Activated CD4-positive, alpha-beta T cell treated with anti-CD3 and anti-CD28 coated beads, Interleukin-2, amount 10 ng/mL, durations not matched to agents 7 days and 5 days (primary cell): ENCODE measurements at regions not wholly inside any gene's neighbourhood (a gene's known extent, or its start where the extent isn't known, plus 50 kb on each side); places are given as distances from the start of the nearest gene placed in this dataset.

ENCODE experiments used
- CTCF ChIA-PET: fragments of 350-600 bp; sonication (Branson Sonifier 250); formaldehyde crosslinking; loops from one replicate; lab custom pipeline; 2021; ENCODE audit warnings: antibody characterized with exemption; lab: Charles Lee
- POLR2A ChIA-PET: fragments of 350-600 bp; sonication (Branson Sonifier 250); formaldehyde crosslinking; loops from one replicate; lab custom pipeline; 2021; ENCODE audit warnings: antibody characterized with exemption; lab: Charles Lee
- DNase-seq: peaks from one replicate; pipeline ENCODE4 v3.0.0-alpha.2; 2020
- H3K27ac Mint-ChIP-seq: one replicate; pipeline ENCODE4 v1.8.0; 2021; ENCODE audit warnings: mild to moderate bottlenecking, moderate library complexity, mixed read lengths
- H3K27me3 Mint-ChIP-seq: one replicate; pipeline ENCODE4 v1.8.0; 2021; ENCODE audit warnings: mixed read lengths
- H3K36me3 Mint-ChIP-seq: one replicate; pipeline ENCODE4 v1.8.0; 2021; ENCODE audit warnings: low read depth, mixed read lengths
- H3K4me1 Mint-ChIP-seq: one replicate; pipeline ENCODE4 v1.8.0; 2021; ENCODE audit warnings: mixed read lengths
- H3K4me3 Mint-ChIP-seq: one replicate; pipeline ENCODE4 v1.8.0; 2021; ENCODE audit warnings: mild to moderate bottlenecking, moderate library complexity, mixed read lengths
- H3K9me3 Mint-ChIP-seq: one replicate; pipeline ENCODE4 v1.8.0; 2021; ENCODE audit warnings: mixed read lengths

DNA sequence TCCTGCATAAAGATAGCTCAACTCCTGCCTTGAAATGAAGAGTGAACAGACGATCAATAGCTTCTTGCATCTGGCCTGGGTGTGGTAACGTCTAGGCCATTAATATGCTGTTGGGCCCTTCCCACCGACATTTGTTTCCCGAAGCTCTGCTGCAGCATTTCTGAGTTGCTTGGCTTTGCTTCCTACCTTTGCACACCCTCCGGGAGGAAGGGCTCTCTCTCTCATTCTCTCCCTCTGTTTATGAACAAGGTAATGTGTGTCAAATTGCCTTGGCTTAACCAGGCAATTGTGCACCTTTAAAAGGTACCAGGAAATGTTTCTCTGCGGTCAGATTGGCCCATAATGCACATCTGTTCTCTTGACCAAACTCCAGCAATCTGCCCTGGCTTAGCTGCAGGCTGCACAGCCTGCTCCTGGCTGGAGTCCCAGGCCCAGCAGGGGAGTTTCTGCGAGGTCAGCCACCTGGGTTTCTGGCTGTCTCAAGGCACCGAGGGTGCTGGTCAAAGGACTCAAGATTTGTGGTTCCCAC lies 223.7 kb downstream of the SNX10 start:
- H3K27ac Mint-ChIP-seq: no peak overlapping the region
- CTCF ChIA-PET: interaction anchor here (1.4 kb wide), 1 partner anchor 10 kb away, joined by 3 read pairs; no protein-coding TSS in a partner anchor

DNA sequence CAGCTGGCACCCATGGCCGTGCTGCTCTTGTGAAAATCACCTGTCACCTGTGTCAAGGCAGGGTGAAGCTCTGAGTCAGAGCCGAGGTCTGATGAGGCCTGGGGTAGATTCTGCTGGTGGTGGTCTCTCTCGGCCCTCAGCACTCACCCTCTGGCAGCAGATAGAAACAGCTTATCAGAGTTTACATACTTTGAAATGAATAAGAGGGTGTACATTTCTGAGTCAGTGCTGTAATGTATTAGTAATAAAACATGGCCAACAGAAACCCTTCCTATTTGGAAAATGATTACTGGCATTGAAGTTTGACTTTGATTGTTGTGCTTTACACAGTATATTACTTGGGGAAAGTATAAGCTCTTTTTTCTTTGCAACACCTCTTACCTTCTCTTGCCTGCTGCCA lies 228.8 kb downstream of the SNX10 start:
- Mint-ChIP-seq H3K4me1 (no peaks in the 10 kb centered on the region), H3K27ac (no peak overlapping the region), H3K4me3 (no peak overlapping the region), H3K36me3 (no peaks in the 10 kb centered on the region), H3K9me3 (no peaks in the 10 kb centered on the region), H3K27me3 (peaks cover 16% of the 10 kb centered on the region)
- ChIA-PET POLR2A (no interaction called here), CTCF (no interaction called here)
- no peak for DNase-seq

More for the DNA sequence above, 223.7 kb downstream of the SNX10 start:
- Mint-ChIP-seq H3K4me1 (no peaks in the 10 kb centered on the region), H3K27me3 (peaks cover under 1% of the 10 kb centered on the region), H3K9me3 (no peaks in the 10 kb centered on the region), H3K4me3 (no peak overlapping the region), H3K36me3 (no peaks in the 10 kb centered on the region)
- POLR2A ChIA-PET: no interaction called here
- no peak for DNase-seq

DNA sequence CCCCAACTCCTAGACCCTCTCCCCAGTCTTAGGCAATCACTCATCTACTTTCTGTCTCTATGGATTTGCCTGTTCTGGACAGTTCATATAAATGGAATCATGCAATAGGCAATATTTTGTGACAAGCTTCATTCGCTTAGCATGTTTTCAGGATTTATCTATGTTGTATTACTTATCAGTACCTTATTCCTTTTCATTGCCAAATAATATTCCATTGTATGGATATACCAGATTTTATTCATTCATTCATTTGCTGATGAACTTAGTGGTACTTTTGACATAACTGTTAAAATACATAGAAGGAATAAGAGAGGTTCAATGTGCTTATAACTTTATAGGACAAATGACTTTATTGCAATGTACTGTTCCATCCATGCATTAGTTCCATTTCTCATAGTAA lies 231.0 kb downstream of the SNX10 start:
- H3K4me1 Mint-ChIP-seq: no peaks in the 10 kb centered on the region
- ChIA-PET CTCF (no interaction called here), POLR2A (no interaction called here)
- no peaks in the 10 kb centered on the region for H3K36me3 Mint-ChIP-seq
- peaks cover 16% of the 10 kb centered on the region for H3K27me3 Mint-ChIP-seq
- no peak for DNase-seq
- H3K4me3 Mint-ChIP-seq: no peak overlapping the region
- no peak overlapping the region for H3K27ac Mint-ChIP-seq
- no peaks in the 10 kb centered on the region for H3K9me3 Mint-ChIP-seq

DNA sequence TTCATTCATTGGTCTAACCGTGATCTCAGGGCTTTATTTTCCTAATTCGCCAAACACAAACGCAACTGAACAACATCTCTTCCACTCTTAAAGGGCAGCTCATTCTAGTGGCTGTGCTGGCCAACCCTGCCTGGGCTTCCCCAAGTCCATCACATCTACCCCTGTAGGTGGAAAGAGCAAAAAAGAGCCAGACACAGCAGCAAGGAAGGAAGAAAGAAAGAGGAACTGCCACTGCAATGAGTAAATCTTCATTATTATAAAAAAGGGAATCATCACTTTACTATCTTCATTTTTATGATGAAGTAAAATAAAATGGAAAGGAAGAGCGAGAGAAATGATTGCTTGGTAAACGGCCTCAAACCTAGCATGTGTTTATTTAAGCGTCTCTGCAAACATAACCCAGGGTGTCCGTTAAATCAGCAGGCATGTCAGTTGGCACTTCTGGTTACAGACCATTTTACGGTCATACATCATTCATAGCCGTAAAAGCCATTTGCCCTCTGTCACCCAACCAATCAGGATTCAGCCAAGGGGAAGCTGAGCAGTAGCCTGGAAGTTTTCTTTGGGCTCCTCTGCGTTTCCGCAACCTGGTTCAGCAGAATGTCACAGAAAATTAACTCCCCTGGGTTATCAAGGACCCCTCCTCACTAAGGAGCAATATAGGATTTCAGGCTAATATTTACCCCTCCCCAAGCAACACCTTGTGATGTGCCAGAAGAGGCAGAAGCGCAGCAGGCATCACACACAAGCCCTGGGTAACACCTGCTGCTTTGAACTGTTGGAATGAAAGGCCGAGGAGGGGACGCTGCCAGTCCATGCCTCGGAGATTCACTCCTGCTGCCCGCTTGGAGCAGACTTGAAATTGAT lies 234.0 kb downstream of the SNX10 start:
- Mint-ChIP-seq H3K36me3 (no peaks in the 10 kb centered on the region), H3K4me3 (no peak overlapping the region), H3K9me3 (no peaks in the 10 kb centered on the region), H3K4me1 (no peaks in the 10 kb centered on the region), H3K27me3 (peaks cover 21% of the 10 kb centered on the region), H3K27ac (no peak overlapping the region)
- ChIA-PET CTCF (no interaction called here), POLR2A (no interaction called here)
- DNase-seq: no peak

DNA sequence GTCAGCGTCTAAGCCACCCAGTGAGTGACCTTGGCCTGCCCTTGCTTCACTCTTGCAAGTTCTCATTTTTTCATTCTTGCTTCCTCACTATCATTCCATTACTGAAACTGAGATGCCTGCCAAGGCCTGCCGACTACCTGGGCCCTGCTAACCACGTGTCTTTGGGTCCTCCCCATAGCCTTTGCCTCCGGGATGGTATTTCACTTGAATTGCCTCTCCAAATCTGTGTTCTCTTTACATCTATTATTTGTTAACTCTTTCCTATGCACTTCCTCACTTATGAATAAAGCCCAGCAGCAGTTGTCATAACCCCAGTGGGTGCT lies 234.6 kb downstream of the SNX10 start:
- Mint-ChIP-seq H3K9me3 (no peaks in the 10 kb centered on the region), H3K27ac (no peak overlapping the region), H3K27me3 (peaks cover 20% of the 10 kb centered on the region), H3K36me3 (no peaks in the 10 kb centered on the region), H3K4me1 (no peaks in the 10 kb centered on the region), H3K4me3 (no peak overlapping the region)
- CTCF ChIA-PET: no interaction called here
- DNase-seq: no peak
- POLR2A ChIA-PET: no interaction called here

DNA sequence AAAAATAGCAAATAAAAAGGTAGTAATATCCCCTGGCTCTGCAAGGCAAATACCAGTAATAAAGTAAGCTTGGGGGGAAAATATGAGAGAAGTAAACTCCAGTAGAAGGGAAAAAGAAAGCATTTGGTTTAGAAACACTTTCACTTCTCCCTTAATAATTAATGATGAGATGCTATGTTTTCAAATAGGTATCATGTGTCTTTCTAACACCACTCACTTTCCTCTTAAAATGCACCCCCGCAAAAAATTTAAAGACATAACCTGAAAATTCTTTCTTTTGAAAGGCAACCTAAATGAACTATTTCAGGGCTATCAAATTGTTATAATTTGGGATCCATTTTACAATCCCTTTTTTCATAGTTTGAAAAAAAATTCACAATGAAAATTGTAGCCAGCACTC lies 240.3 kb downstream of the SNX10 start:
- no peak for DNase-seq
- CTCF ChIA-PET: interaction anchor here (0.9 to 1.2 kb wide), 3 partner anchors 17 to 52 kb away, joined by 3 to 6 read pairs (median 3); no protein-coding TSS in a partner anchor
- no peak overlapping the region for H3K27ac Mint-ChIP-seq
- peaks cover 9% of the 10 kb centered on the region for H3K4me1 Mint-ChIP-seq
- H3K4me3 Mint-ChIP-seq: no peak overlapping the region
- H3K27me3 Mint-ChIP-seq: peaks cover 32% of the 10 kb centered on the region
- no peaks in the 10 kb centered on the region for H3K36me3 Mint-ChIP-seq
- H3K9me3 Mint-ChIP-seq: no peaks in the 10 kb centered on the region
- POLR2A ChIA-PET: no interaction called here

DNA sequence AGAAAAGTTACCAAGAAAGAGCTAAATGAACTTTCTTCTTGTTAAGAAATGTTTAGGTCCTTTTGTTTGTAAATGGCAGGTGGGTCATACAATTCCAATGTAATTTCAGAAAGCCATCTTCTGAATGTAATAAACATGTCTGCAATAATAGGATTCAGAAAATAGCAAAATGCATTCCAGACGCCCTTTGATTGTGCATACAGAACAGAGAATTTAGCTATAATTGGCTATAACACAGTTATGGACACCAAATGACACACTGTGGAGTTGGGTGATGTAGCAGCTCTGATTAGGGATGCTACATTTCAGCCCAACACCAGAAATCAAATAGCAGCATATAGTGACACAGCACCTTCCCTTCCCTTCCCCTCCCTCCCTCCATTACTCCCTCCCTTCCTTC lies 240.8 kb downstream of the SNX10 start:
- Mint-ChIP-seq H3K27me3 (peaks cover 36% of the 10 kb centered on the region), H3K4me1 (peaks cover 9% of the 10 kb centered on the region), H3K36me3 (no peaks in the 10 kb centered on the region), H3K27ac (no peak overlapping the region), H3K9me3 (no peaks in the 10 kb centered on the region), H3K4me3 (no peak overlapping the region)
- CTCF ChIA-PET: interaction anchor here (0.9 to 1.2 kb wide), 3 partner anchors 18 to 52 kb away, joined by 3 to 6 read pairs (median 3); no protein-coding TSS in a partner anchor
- POLR2A ChIA-PET: no interaction called here
- DNase-seq: no peak

DNA sequence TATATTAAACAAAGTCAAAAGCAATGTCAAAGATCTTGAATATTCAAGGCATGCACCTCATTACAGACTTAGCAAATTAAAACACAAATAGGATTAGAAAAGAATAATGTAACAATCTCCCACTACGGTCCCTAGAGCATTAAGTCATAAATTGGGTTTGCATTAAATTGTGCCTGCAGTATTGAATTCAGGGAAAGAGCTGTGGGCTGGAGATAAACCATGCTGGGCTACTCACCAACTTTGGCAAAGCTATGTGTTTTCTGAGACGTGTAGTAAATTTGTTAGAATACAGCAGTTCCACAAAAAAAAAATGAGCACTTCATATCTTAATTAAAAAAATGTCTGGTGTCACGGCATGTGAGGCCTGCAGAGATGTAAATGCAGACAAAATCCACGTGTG lies 241.6 kb downstream of the SNX10 start:
- H3K36me3 Mint-ChIP-seq: no peaks in the 10 kb centered on the region
- DNase-seq: no peak
- POLR2A ChIA-PET: no interaction called here
- CTCF ChIA-PET: no interaction called here
- no peak overlapping the region for H3K4me3 Mint-ChIP-seq
- H3K27me3 Mint-ChIP-seq: peaks cover 40% of the 10 kb centered on the region
- H3K4me1 Mint-ChIP-seq: peaks cover 9% of the 10 kb centered on the region
- H3K9me3 Mint-ChIP-seq: no peaks in the 10 kb centered on the region
- no peak overlapping the region for H3K27ac Mint-ChIP-seq

DNA sequence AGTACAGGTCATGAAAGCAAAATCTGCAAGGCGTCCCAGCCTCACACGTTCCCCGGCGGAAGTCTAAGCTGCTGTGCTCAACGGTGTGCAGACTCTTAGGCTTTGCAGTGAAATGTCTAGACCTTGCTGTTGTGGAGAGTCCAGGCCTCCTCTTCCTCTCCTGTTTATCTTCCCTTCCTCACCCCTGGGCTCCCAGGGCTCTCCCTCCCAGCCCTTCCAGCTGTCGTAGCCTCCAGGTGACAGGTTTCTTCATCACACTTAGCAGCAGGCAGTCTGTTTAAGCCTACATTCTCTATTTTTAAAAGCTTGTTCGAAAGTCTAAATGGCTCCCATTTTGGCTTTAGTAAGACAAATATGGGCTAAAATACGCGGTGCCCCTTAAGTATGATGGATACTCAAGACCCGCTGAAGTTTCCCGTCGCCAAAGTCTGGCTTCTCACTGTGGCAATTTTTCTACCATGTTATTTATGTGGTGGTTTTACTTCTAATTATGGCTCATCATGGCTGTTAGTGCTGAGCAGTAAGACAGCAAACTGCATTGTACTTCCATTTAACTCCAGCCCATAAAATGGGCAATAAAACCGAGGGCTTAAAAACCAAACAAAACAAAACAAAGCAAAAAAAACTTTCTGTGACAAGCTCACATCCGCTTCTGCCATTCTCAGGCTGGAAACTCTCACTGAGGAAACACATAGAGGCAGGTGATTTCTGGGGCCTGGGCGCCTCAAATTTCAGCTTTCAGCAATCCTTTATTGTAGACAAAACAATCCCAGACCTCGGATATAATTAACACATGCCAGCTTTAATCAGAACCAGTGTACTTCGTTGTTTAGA lies 243.2 kb downstream of the SNX10 start:
- peaks cover 13% of the 10 kb centered on the region for H3K4me1 Mint-ChIP-seq
- CTCF ChIA-PET: no interaction called here
- H3K9me3 Mint-ChIP-seq: no peaks in the 10 kb centered on the region
- no peak for DNase-seq
- H3K36me3 Mint-ChIP-seq: no peaks in the 10 kb centered on the region
- peaks cover 47% of the 10 kb centered on the region for H3K27me3 Mint-ChIP-seq
- H3K27ac Mint-ChIP-seq: peak overlapping the region; percentile 62
- H3K4me3 Mint-ChIP-seq: no peak overlapping the region
- POLR2A ChIA-PET: no interaction called here

DNA sequence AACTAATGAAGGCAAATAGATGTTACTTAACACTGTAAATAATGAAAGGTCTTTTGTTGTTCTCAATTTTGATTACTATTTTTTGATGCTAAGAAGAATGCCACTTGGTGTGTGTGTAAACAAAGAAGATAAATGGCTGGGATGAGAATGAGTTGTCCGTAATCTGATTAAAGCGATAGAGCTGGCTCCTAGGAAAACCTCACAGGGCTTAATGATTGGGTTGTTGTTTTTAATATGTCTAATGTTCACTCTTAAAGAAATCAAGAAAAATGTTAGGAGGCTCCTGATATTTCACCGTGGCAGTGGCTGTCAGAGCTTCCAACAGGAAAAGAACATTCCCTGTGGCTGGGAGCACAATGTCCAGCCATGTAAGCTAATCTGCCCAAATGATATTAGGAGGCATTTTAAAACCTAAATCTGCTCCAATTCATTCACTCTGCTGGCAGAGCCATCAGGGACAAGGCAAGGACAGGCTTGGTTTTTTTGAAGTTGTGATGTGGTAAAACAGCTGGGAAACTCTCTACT lies 243.9 kb downstream of the SNX10 start:
- DNase-seq: no peak
- Mint-ChIP-seq H3K36me3 (no peaks in the 10 kb centered on the region), H3K27ac (no peak overlapping the region), H3K27me3 (peaks cover 48% of the 10 kb centered on the region), H3K4me3 (no peak overlapping the region), H3K9me3 (no peaks in the 10 kb centered on the region), H3K4me1 (peaks cover 13% of the 10 kb centered on the region)
- POLR2A ChIA-PET: no interaction called here
- CTCF ChIA-PET: no interaction called here

DNA sequence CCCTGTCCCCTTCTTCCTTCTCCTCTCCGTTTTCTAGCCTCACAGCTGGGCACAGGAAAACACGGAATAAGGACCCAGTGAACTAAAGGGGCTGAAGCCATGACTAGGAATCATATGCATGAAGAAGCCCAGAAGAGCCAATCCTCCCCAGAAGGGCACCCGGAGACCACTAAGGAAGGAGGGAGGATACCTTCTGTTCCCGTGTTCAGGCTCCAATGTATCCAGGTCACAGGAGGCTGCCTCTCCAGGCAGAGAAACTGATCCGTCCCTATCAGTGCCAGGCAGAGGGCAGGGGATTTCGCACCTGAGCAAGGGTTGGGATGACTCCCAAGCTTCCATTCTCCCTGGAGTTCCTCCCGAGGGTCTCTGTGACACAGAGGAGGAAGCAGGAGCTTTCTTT lies 246.6 kb downstream of the SNX10 start:
- no peak for DNase-seq
- H3K9me3 Mint-ChIP-seq: no peaks in the 10 kb centered on the region
- no peak overlapping the region for H3K4me3 Mint-ChIP-seq
- H3K4me1 Mint-ChIP-seq: peaks cover 13% of the 10 kb centered on the region
- CTCF ChIA-PET: no interaction called here
- H3K27ac Mint-ChIP-seq: no peak overlapping the region
- POLR2A ChIA-PET: no interaction called here
- H3K27me3 Mint-ChIP-seq: peaks cover 42% of the 10 kb centered on the region
- H3K36me3 Mint-ChIP-seq: no peaks in the 10 kb centered on the region

DNA sequence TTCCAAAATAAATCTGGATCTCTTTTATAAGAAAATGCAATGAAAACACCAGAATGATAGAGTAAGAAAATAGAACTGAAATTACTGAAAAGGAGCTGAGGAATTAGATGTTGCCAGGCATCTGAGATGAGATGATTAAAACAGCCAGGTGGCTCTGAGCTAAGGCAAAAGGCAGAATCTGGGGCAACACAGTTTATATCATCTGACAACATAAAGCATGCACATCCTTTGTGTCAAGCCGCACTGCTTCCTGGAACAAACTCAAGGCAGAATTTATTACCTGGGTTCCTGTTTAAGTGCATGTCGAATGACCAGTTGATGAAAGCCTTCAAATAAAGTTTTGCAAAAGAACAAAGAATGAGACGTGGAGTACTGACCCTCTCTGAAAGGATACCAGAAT lies 247.0 kb downstream of the SNX10 start:
- CTCF ChIA-PET: no interaction called here

DNA sequence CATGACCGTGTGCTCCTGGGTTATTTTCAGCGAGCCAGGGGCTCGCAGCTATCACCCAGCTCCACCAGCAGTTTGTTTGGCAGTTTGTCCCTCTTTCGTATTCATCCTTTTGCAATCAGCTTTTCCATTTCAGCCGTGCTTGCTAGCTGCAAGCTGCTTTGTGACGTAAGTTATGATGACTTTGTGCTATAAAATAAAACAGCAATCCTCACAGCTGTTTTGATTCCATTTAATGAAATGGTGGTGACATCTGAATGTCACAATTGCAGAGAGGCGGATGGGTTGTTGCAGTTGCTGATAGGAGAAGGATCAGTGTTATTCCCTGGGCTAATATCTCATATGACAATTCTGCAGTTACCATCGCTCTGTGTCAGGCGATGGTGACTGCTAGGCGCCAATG lies 251.7 kb downstream of the SNX10 start:
- POLR2A ChIA-PET: no interaction called here
- peaks cover 22% of the 10 kb centered on the region for H3K27me3 Mint-ChIP-seq
- H3K36me3 Mint-ChIP-seq: no peaks in the 10 kb centered on the region
- H3K9me3 Mint-ChIP-seq: no peaks in the 10 kb centered on the region
- DNase-seq: no peak
- no peak overlapping the region for H3K27ac Mint-ChIP-seq
- CTCF ChIA-PET: no interaction called here
- H3K4me3 Mint-ChIP-seq: no peak overlapping the region
- H3K4me1 Mint-ChIP-seq: peaks cover 4% of the 10 kb centered on the region

More for the DNA sequence above, 247.0 kb downstream of the SNX10 start:
- DNase-seq: no peak
- H3K4me1 Mint-ChIP-seq: peaks cover 13% of the 10 kb centered on the region
- H3K36me3 Mint-ChIP-seq: no peaks in the 10 kb centered on the region
- no peaks in the 10 kb centered on the region for H3K9me3 Mint-ChIP-seq
- no peak overlapping the region for H3K27ac Mint-ChIP-seq
- H3K27me3 Mint-ChIP-seq: peaks cover 40% of the 10 kb centered on the region
- POLR2A ChIA-PET: no interaction called here
- H3K4me3 Mint-ChIP-seq: no peak overlapping the region
